HG02759 (cell line): ENCODE measurements at regions not wholly inside any gene's neighbourhood (a gene's known extent, or its start where the extent isn't known, plus 50 kb on each side); places are given as distances from the start of the nearest gene placed in this dataset.
A peak's percentile ranks its signal among the peaks of the same experiment; 100 is the strongest.
"Not testable (repeated sequence)": the region's sequence is repeated elsewhere in the genome, so short reads cannot be mapped to it uniquely, and the experiment has no call there.

Experiments used
- ATAC-seq: cut with Tn5 transposase; IDR thresholded peaks from one replicate; pipeline ENCODE4 v1.9.1; 2021; ENCODE audit warnings: mild to moderate bottlenecking, moderate library complexity; ENCODE audit not compliant: unreplicated experiment

- ATAC-seq = no peak
These were observed 175.7 kb downstream of the RGS9 start for GRCh38 chr17:65312718-65313377.

GRCh38 chr17:65311261-65311660 is 174.1 kb downstream of the RGS9 start:
- no peak for ATAC-seq

GRCh38 chr17:65307961-65308316 is 170.8 kb downstream of the RGS9 start:
- ATAC-seq = no peak

GRCh38 chr17:65307081-65307960 is 170.2 kb downstream of the RGS9 start:
- ATAC-seq = no peak

- ATAC-seq = no peak
These were observed 168.6 kb downstream of the RGS9 start for GRCh38 chr17:65305778-65306177.

- no peak for ATAC-seq
These were observed 167.9 kb downstream of the RGS9 start for GRCh38 chr17:65305116-65305515.

- ATAC-seq = not testable (repeated sequence)
These were observed 164.7 kb downstream of the RGS9 start for GRCh38 chr17:65301882-65302281.

GRCh38 chr17:65301184-65301583 is 164.0 kb downstream of the RGS9 start:
- ATAC-seq = no peak

GRCh38 chr17:65297916-65298315 is 160.7 kb downstream of the RGS9 start:
- no peak for ATAC-seq

GRCh38 chr17:65297384-65297783 is 160.2 kb downstream of the RGS9 start:
- no peak for ATAC-seq

- peak; percentile 75 for ATAC-seq
These were observed 157.1 kb downstream of the RGS9 start for GRCh38 chr17:65294181-65294719.

GRCh38 chr17:65293584-65294180 is 156.5 kb downstream of the RGS9 start:
- ATAC-seq = no peak

- ATAC-seq = no peak
These were observed 155.3 kb downstream of the RGS9 start for GRCh38 chr17:65292430-65292829.

GRCh38 chr17:65291301-65291700 is 154.1 kb downstream of the RGS9 start:
- not testable (repeated sequence) for ATAC-seq

GRCh38 chr17:65290616-65291015 is 153.4 kb downstream of the RGS9 start:
- ATAC-seq = no peak

GRCh38 chr17:65290056-65290455 is 152.9 kb downstream of the RGS9 start:
- no peak for ATAC-seq

- ATAC-seq = no peak
These were observed 149.9 kb downstream of the RGS9 start for GRCh38 chr17:65287040-65287439.

- no peak for ATAC-seq
These were observed 146.5 kb downstream of the RGS9 start for GRCh38 chr17:65283704-65284103.

- ATAC-seq = no peak
These were observed 142.3 kb downstream of the RGS9 start for GRCh38 chr17:65279456-65279855.

- ATAC-seq = no peak
These were observed 141.6 kb downstream of the RGS9 start for GRCh38 chr17:65278820-65279184.

- no peak for ATAC-seq
These were observed 141.1 kb downstream of the RGS9 start for GRCh38 chr17:65278050-65278819.
